Esophagus (tissue), 2 donors: ENCODE measurements at regions not wholly inside any gene's neighbourhood (a gene's known extent, or its start where the extent isn't known, plus 50 kb on each side); places are given as distances from the start of the nearest gene placed in this dataset.

Source experiments
- H3K27ac ChIP-seq, 2 donors: one replicate each; pipeline ENCODE4 v1.5.1; 2013; ENCODE audit warnings: low read depth in 2 of 2, mild to moderate bottlenecking in 2 of 2, inconsistent platforms in 1 of 2, low read length in 1 of 2, moderate library complexity in 1 of 2
- H3K27me3 ChIP-seq, 2 donors: one replicate each; pipeline ENCODE4 v1.6.1; 2013; ENCODE audit warnings: low read length in 2 of 2, control low read depth in 1 of 2, mild to moderate bottlenecking in 1 of 2; ENCODE audit not compliant: insufficient read depth in 2 of 2, control insufficient read depth in 1 of 2
- H3K36me3 ChIP-seq, 2 donors: one replicate each; pipeline ENCODE4 v1.6.1; 2013; ENCODE audit warnings: low read length in 1 of 2; ENCODE audit not compliant: control insufficient read depth in 2 of 2, insufficient read depth in 2 of 2
- H3K4me1 ChIP-seq, 2 donors: one replicate each; pipeline ENCODE4 v1.6.1; 2013; ENCODE audit warnings: low read length in 1 of 2; ENCODE audit not compliant: control insufficient read depth in 2 of 2, insufficient read depth in 2 of 2
- H3K4me3 ChIP-seq, 2 donors: one replicate each; pipeline ENCODE4 v1.5.1; 2013; ENCODE audit warnings: low read length in 2 of 2, mild to moderate bottlenecking in 2 of 2, low read depth in 1 of 2, moderate library complexity in 1 of 2
- H3K9me3 ChIP-seq, 2 donors: one replicate each; pipeline ENCODE4 v1.6.1; 2013; ENCODE audit warnings: mild to moderate bottlenecking in 2 of 2, low read depth in 1 of 2, low read length in 1 of 2, moderate library complexity in 1 of 2; ENCODE audit not compliant: control insufficient read depth in 2 of 2, insufficient read depth in 1 of 2
- WGBS, 2 donors: extraction: QIAGEN DNeasy Blood & Tissue Kit; methylation state at CpG; one replicate each; pipeline ENCODE4 v1.1.7; 2013; 5-methylcytosine and 5-hydroxymethylcytosine counted together
- donor health status: healthy with polysubstance abuse.
- donor health status: Bipolar disorder and iron deficiency.

DNA sequence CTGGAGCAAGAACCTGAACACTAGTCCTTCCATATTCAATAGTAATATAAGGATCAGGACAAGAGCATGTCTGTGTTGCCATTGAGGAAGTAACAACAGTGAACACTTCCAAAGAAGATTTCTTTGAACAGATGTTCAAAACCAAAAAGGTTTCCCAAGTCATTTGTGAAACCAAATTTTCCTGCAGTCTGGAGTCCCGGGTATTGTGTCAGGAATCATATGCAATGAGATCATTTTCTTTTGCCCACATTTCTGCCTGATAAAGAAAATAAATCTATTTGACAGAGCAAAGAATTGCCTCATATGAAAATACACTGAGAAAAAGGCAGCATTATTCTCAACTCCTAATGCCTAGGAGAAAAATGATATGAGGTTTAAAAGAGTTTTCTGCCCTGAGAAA is 151.7 kb downstream of the SNX18 start:
- H3K4me1 ChIP-seq: peaks cover 0 to 5% of the 10 kb centered on the region in 2 donors
- H3K27ac ChIP-seq: no peak overlapping the region
- 40 to 49% methylated on average over 1 of the region's 1 CpG for WGBS, 2 donors
- no peak overlapping the region for H3K4me3 ChIP-seq
- H3K27me3 ChIP-seq: no peaks in the 10 kb centered on the region
- H3K36me3 ChIP-seq: no peaks in the 10 kb centered on the region
- H3K9me3 ChIP-seq: no peaks in the 10 kb centered on the region

DNA sequence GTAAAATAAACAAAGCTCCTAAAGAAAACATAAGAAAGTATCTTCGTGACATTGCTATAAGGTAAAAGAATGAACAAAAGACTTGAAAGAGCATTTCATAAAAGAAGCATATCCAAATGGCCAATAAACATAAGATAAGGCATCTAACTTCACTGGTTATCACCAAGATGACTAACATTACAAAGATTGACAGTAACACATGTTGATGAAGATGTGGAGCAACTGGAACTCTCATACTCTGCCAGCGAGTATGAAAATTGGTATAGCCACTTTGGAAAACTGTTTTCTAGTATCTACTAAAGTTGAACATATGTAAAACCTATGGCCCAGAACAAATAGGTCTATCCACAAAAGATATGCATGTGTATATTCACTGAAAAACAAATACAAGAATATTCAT is 150.5 kb downstream of the SNX18 start:
- Histone ChIP-seq H3K4me1 (peaks cover 0 to 5% of the 10 kb centered on the region in 2 donors), H3K4me3 (no peak overlapping the region), H3K36me3 (no peaks in the 10 kb centered on the region), H3K27me3 (no peaks in the 10 kb centered on the region), H3K27ac (no peak overlapping the region), H3K9me3 (no peaks in the 10 kb centered on the region)
- WGBS, 2 donors: 88 to 95% methylated on average over 2 of the region's 2 CpGs

DNA sequence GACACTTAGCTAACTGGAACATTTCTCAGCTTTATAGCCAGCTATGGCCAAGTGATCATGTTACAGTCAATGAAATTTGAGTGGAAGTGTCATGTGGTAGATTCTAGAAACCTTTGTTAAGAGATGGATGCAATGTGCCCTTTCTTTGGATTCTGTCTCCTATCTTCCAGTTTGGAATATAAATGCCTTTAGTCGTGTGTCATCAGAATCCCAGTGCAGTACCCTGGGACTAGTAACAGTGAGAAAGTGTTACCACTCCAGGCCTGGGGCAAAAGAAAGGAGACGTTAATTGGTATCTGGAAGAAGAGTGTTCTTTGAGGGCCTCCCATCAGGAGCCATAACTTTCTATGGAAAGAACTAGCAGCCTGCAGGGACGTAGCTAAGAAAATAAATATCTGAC is 149.6 kb downstream of the SNX18 start:
- Histone ChIP-seq H3K27ac (no peak overlapping the region), H3K27me3 (no peaks in the 10 kb centered on the region), H3K36me3 (no peaks in the 10 kb centered on the region), H3K4me1 (peaks cover 0 to 5% of the 10 kb centered on the region in 2 donors), H3K4me3 (no peak overlapping the region), H3K9me3 (no peaks in the 10 kb centered on the region)
- WGBS, 2 donors: 71 to 76% methylated on average over 3 of the region's 3 CpGs

DNA sequence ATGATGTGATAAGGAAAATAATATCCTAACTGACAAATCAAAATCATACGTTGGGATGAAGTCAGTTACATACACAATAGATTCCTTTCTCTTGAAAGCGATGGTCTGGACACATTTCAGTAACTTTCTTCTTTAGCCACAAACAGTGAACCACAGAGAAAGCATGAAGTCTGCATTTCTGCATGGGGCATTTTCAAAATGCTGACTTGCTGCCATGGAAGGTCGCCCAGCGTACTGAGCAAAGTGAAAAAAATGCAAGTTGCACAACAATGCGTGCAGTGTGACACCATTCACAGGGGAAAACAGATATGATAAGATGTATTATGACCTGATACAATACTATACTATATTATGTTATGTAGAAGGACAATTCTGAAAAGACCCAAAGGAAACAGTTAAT is 146.3 kb downstream of the SNX18 start:
- no peaks in the 10 kb centered on the region for H3K9me3 ChIP-seq
- no peaks in the 10 kb centered on the region for H3K36me3 ChIP-seq
- 36 to 47% methylated on average over 5 of the region's 5 CpGs for WGBS, 2 donors
- no peaks in the 10 kb centered on the region for H3K27me3 ChIP-seq
- no peak overlapping the region for H3K4me3 ChIP-seq
- H3K4me1 ChIP-seq: no peaks in the 10 kb centered on the region
- H3K27ac ChIP-seq: no peak overlapping the region

DNA sequence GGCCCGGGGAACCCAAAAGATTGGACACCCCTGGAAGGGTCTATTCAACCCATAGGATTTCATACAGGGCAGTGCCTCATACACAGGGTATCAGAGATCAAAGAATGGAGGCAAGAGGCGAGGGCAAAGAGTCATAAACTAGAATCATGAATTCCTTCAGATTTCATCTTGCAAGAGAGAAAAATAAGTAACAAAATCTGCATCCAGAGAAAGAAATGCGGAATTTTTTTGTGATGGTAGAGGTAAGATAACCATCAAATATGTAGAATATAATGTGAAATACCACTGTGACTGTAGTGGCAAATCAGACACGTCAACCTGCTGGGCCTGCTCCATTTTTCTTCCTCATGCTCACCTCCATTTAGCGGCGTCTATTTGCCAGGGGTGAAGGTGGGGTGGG is 143.6 kb downstream of the SNX18 start:
- WGBS, 2 donors: 93 to 98% methylated on average over 6 of the region's 6 CpGs
- Histone ChIP-seq H3K4me1 (no peaks in the 10 kb centered on the region), H3K27me3 (no peaks in the 10 kb centered on the region), H3K27ac (no peak overlapping the region), H3K4me3 (no peak overlapping the region), H3K9me3 (no peaks in the 10 kb centered on the region), H3K36me3 (no peaks in the 10 kb centered on the region)

DNA sequence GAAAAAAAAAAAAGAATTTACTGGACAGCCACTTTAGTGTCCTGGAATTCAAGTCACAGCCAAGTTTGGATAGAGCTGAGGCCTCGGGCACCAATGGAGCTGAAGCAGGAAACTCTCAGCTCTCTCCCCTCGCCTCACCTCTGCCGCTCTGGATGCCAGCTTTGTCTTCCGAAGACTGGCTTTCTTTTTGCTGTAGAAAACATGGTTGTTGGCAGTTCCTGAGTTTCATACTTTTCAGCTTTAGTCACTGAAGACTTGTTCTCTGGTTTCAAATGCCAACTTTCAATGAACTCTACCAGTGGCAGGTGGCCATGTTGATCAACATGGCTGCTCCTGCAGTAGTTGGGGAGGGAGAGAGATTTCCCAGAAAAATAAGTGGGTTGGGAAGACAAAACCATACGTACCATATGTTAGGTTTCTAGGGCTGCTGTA is 142.2 kb downstream of the SNX18 start:
- no peak overlapping the region for H3K27ac ChIP-seq
- H3K27me3 ChIP-seq: no peaks in the 10 kb centered on the region
- H3K36me3 ChIP-seq: no peaks in the 10 kb centered on the region
- WGBS, 2 donors: 76 to 84% methylated on average over 5 of the region's 5 CpGs
- H3K9me3 ChIP-seq: no peaks in the 10 kb centered on the region
- no peaks in the 10 kb centered on the region for H3K4me1 ChIP-seq
- no peak overlapping the region for H3K4me3 ChIP-seq

DNA sequence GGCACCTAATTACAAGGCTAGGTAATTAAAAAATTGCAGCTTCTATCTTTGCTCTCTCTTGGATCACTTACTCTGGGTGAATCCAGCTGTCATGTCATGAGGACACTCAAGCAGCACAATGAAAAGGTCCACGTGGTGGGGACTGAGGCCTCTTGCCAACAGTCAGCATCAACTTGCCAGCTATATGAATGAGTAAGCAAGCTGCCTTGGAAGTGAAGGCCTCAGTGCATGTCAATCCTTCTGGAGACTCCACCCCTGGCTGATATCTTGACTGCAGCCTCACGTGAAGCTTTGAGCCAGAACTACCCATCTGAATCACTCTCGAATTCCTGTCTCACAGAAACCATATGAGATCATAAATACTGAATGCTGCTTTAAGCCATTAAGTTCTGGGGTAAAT is 140.5 kb downstream of the SNX18 start:
- H3K4me3 ChIP-seq: no peak overlapping the region
- no peaks in the 10 kb centered on the region for H3K36me3 ChIP-seq
- no peaks in the 10 kb centered on the region for H3K4me1 ChIP-seq
- H3K9me3 ChIP-seq: no peaks in the 10 kb centered on the region
- no peaks in the 10 kb centered on the region for H3K27me3 ChIP-seq
- no peak overlapping the region for H3K27ac ChIP-seq
- 51 to 62% methylated on average over 3 of the region's 3 CpGs for WGBS, 2 donors

DNA sequence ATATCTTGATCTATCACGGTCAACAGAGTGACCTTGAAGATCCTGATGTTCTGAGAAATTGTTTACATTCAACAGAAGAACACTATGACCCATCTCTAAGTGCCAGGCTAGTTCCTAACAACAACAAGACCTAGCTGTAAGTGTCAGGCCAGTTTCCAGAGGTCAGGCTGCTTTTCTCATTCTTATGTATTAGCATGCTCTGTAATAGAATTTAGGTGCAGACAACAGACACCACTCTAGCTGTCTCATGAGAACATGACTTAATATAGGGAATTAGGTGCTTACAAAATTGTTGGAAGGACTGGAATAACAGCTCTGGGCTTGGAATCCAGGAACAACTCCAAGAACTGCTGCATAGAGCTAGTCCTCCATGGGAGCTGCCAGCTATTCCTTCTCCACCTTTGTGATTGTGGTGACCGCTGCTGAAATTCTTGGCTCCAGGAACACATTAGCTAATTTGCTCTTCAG is 138.7 kb downstream of the SNX18 start:
- Histone ChIP-seq H3K27me3 (no peaks in the 10 kb centered on the region), H3K27ac (no peak overlapping the region), H3K4me3 (no peak overlapping the region), H3K4me1 (no peaks in the 10 kb centered on the region), H3K36me3 (no peaks in the 10 kb centered on the region), H3K9me3 (no peaks in the 10 kb centered on the region)
- WGBS, 2 donors: 51 to 59% methylated on average over 2 of the region's 2 CpGs

DNA sequence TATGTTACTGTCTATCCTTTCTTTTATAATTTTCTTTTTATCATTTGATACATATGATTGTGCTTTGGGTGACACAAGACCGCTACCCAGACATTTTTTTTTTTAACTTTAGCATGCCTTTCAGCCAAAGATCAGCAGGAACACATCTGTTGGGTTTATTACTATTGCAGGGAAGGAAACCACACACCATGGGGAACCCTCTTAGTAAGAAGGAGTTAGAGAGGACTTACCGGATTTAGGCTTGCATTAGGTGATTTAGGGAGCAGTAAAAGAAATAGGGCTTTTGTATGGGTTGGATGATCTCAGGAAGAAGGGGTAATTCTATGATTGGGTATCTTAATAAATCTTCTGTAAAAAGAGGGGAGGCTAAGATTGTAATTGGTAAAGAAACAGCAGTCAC is 138.2 kb downstream of the SNX18 start:
- H3K27ac ChIP-seq: no peak overlapping the region
- 93% methylated on average over 2 of the region's 2 CpGs for WGBS, 2 donors
- no peaks in the 10 kb centered on the region for H3K27me3 ChIP-seq
- H3K9me3 ChIP-seq: no peaks in the 10 kb centered on the region
- H3K4me3 ChIP-seq: no peak overlapping the region
- H3K36me3 ChIP-seq: no peaks in the 10 kb centered on the region
- H3K4me1 ChIP-seq: no peaks in the 10 kb centered on the region

DNA sequence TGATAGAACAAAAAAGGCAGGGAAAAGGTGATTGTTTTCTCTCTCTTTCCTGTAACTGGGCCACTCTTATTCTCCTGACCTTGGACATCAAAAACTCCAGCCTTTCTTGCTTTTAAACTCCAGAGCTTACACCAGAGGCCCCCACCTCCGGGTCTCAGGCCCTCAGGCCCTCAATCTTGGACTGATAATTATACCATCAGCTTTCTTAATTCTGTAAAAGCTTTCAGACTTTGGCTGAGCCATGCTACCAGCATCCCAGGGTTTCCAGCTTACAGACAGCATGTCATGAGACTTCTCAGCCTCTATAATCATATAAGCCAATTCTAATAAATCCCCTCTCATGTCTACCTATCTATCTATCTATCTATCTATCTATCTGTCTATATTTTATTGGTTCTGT is 137.7 kb downstream of the SNX18 start:
- WGBS, 2 donors: 61 to 75% methylated on average over 1 of the region's 1 CpG
- no peaks in the 10 kb centered on the region for H3K9me3 ChIP-seq
- no peaks in the 10 kb centered on the region for H3K27me3 ChIP-seq
- H3K4me3 ChIP-seq: no peak overlapping the region
- no peak overlapping the region for H3K27ac ChIP-seq
- no peaks in the 10 kb centered on the region for H3K36me3 ChIP-seq
- no peaks in the 10 kb centered on the region for H3K4me1 ChIP-seq
